ENCODE measurements at regions not wholly inside any gene's neighbourhood (a gene's known extent, or its start where the extent isn't known, plus 50 kb on each side); places are given as distances from the start of the nearest gene placed in this dataset.

- H3K4me1 ChIP-seq = no peaks in the 10 kb centered on the region
- in situ Hi-C loops (cut with MboI; ENCODE audit: low pct_ligation_motif_present in 1 of 4, low pct_unique_long_range_greater_than_20kb in 1 of 4, low sequenced_read_pairs in 3 of 4) = no loop called here
- 86% methylated on average over 12 of the region's 12 CpGs; no CpG with 5 or more reads in 1 of the 2 donors for WGBS, 2 donors (ENCODE audit: low coverage in 1 of 2)
- H3K4me3 ChIP-seq = no peak overlapping the region
- H3K27ac ChIP-seq = no peak overlapping the region
- H3K27me3 ChIP-seq = no peaks in the 10 kb centered on the region
- no peak for DNase-seq
- H3K9me3 ChIP-seq = peaks cover 0 to 4% of the 10 kb centered on the region in 2 donors
- no peaks in the 10 kb centered on the region for H3K36me3 ChIP-seq
- intact Hi-C loops (cut with DNase I; ENCODE audit: low total_unique reads) = no loop called here
- no peak for TF ChIP-seq POLR2AphosphoS5 (IDR thresholded peaks at IDR 0.05)
- TF ChIP-seq EP300 (IDR thresholded peaks at IDR 0.05; ENCODE audit: low read depth) = no peak
- TF ChIP-seq CTCF (IDR thresholded peaks at IDR 0.05) = no peak
- TF ChIP-seq POLR2A (IDR thresholded peaks at IDR 0.05) = no peak
Measured at GRCh38 chr7:153413199-153413539, 639.0 kb upstream of the DPP6 start.

- TF ChIP-seq POLR2A (IDR thresholded peaks at IDR 0.05) = no peak
- TF ChIP-seq CTCF (IDR thresholded peaks at IDR 0.05) = no peak
- no peak for TF ChIP-seq POLR2AphosphoS5 (IDR thresholded peaks at IDR 0.05)
- TF ChIP-seq EP300 (IDR thresholded peaks at IDR 0.05; ENCODE audit: low read depth) = no peak
- no peak overlapping the region for H3K4me3 ChIP-seq
- intact Hi-C loops (cut with DNase I; ENCODE audit: low total_unique reads) = no loop called here
- in situ Hi-C loops (cut with MboI; ENCODE audit: low pct_ligation_motif_present in 1 of 4, low pct_unique_long_range_greater_than_20kb in 1 of 4, low sequenced_read_pairs in 3 of 4) = no loop called here
- DNase-seq = no peak
- 85 to 92% methylated on average over 11 to 28 of the region's 28 CpGs for WGBS, 2 donors (ENCODE audit: low coverage in 1 of 2)
- no peaks in the 10 kb centered on the region for H3K4me1 ChIP-seq
- H3K27ac ChIP-seq = no peak overlapping the region
- peaks cover 0 to 4% of the 10 kb centered on the region in 2 donors for H3K9me3 ChIP-seq
- H3K36me3 ChIP-seq = no peaks in the 10 kb centered on the region
- H3K27me3 ChIP-seq = no peaks in the 10 kb centered on the region
Measured at GRCh38 chr7:153413540-153414287, 638.5 kb upstream of the DPP6 start.

DNA sequence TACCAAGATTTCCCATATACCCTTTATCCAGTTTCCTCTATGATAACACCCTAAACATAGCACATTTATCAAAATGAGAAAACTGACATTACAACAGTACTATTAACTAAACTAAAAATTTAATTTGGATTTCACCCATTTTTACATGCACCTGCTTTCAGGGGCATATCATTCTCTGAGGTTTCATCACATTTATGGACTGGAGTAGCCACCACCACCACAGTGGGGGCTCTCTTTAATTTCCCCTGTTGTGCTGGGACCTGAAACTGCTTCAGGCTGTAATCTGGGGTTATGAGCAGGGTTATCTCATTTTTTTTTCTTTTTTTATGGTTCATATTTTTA lies 637.9 kb upstream of the DPP6 start:
- intact Hi-C loops (cut with DNase I; ENCODE audit: low total_unique reads) = no loop called here
- H3K4me1 ChIP-seq = no peaks in the 10 kb centered on the region
- H3K4me3 ChIP-seq = no peak overlapping the region
- DNase-seq = no peak
- TF ChIP-seq POLR2A (IDR thresholded peaks at IDR 0.05) (no peak), CTCF (IDR thresholded peaks at IDR 0.05) (no peak)
- H3K9me3 ChIP-seq = peaks cover 0 to 4% of the 10 kb centered on the region in 2 donors
- in situ Hi-C loops (cut with MboI; ENCODE audit: low pct_ligation_motif_present in 1 of 4, low pct_unique_long_range_greater_than_20kb in 1 of 4, low sequenced_read_pairs in 3 of 4) = no loop called here
- H3K27ac ChIP-seq = no peak overlapping the region
- H3K36me3 ChIP-seq = no peaks in the 10 kb centered on the region
- no peaks in the 10 kb centered on the region for H3K27me3 ChIP-seq

DNA sequence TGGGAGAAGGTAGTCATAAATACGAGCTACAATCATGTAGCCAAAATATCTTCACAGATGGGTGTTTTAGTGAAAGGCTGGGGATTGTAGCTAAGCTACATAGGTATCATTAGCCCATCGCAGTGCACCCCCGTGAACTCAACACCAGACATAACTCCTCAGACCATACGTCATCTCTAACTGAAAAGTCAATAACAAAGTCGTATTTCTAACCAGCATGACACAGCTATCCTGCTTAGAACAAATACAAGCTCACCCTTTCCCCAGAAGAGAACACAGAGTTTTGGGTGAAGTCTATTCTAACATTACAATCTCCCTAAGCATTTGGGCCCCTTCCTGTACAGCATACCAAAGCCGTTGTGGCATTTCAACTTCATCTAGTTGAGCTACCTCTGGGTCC lies 636.6 kb upstream of the DPP6 start:
- no peaks in the 10 kb centered on the region for H3K4me1 ChIP-seq
- no peak for DNase-seq
- no peak overlapping the region for H3K27ac ChIP-seq
- H3K36me3 ChIP-seq = no peaks in the 10 kb centered on the region
- in situ Hi-C loops (cut with MboI; ENCODE audit: low pct_ligation_motif_present in 1 of 4, low pct_unique_long_range_greater_than_20kb in 1 of 4, low sequenced_read_pairs in 3 of 4) = no loop called here
- H3K4me3 ChIP-seq = no peak overlapping the region
- 70 to 95% methylated on average over 3 to 6 of the region's 6 CpGs for WGBS, 2 donors (ENCODE audit: low coverage in 1 of 2)
- H3K9me3 ChIP-seq = peaks cover 0 to 4% of the 10 kb centered on the region in 2 donors
- TF ChIP-seq CTCF (IDR thresholded peaks at IDR 0.05) = no peak
- TF ChIP-seq POLR2A (IDR thresholded peaks at IDR 0.05) = no peak
- no peak for TF ChIP-seq POLR2AphosphoS5 (IDR thresholded peaks at IDR 0.05)
- TF ChIP-seq EP300 (IDR thresholded peaks at IDR 0.05; ENCODE audit: low read depth) = no peak
- H3K27me3 ChIP-seq = no peaks in the 10 kb centered on the region
- intact Hi-C loops (cut with DNase I; ENCODE audit: low total_unique reads) = no loop called here
